ENCODE measurements at regions not wholly inside any gene's neighbourhood (a gene's known extent, or its start where the extent isn't known, plus 50 kb on each side); places are given as distances from the start of the nearest gene placed in this dataset.

DNA sequence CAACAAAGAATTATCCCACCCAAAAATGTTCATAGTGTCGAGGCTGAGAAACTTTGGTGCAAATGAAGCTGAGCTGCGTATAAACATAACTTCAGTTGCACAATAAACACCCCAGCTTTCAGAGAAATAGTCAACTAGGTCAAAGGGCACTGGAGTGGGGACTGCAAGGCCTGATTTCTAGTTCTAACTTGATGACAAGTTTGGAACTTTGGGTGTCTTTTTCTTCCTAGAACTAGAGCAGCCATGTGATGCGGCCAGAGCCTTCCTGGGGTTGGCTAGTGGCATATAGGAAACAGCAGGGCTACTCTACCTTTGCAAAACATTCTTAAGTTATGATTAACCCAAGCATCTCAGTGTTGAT is 298.4 kb upstream of the AMIGO2 start (continued):
- TF ChIP-seq, protein P1, sequence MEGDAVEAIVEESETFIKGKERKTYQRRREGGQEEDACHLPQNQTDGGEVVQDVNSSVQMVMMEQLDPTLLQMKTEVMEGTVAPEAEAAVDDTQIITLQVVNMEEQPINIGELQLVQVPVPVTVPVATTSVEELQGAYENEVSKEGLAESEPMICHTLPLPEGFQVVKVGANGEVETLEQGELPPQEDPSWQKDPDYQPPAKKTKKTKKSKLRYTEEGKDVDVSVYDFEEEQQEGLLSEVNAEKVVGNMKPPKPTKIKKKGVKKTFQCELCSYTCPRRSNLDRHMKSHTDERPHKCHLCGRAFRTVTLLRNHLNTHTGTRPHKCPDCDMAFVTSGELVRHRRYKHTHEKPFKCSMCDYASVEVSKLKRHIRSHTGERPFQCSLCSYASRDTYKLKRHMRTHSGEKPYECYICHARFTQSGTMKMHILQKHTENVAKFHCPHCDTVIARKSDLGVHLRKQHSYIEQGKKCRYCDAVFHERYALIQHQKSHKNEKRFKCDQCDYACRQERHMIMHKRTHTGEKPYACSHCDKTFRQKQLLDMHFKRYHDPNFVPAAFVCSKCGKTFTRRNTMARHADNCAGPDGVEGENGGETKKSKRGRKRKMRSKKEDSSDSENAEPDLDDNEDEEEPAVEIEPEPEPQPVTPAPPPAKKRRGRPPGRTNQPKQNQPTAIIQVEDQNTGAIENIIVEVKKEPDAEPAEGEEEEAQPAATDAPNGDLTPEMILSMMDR (conservative IDR thresholded peaks at IDR 0.05; ENCODE audit: low read depth in 2 of 2) = no peak

DNA sequence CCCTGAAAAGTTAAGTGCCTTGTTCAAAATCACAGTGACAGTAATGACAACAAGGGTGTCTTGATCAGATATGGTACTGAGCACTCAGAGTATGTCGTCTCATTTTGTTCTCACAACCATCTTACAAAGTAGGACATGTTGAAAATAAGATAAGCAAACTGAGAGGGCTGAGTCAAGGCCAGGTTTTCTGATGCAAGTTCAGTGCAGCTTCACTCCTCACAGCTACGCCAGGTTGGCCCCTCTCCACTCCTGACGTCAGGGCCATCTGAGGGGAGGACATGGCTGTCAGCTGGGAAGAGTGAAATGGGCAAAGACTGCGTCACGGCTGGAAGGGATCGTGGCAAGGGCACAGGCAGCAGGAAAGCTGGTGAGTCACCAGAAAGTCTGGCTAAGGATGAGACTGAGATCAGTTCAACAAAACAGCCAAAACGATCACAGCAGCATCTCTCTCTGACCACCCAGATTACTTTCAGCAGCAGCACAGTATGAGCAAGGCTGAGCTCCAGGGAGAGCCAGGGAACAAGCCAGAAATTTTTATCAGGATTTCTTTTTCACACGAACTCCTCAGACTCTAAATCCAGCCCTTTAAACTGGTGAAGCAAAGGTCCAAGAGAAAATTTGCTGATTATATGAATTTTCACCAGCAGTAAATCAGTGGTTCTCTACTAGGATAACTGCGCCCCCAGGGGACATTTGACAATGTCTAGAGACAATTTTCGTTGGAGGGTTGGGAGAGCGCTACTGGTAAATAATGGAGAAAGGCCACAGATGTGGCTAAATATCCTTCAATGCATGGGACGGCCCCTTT is 297.9 kb upstream of the AMIGO2 start:
- ATAC-seq (no peak), DNase-seq (ENCODE audit: low spot score) (no peak)
- H3K79me2 ChIP-seq (replicated peaks; ENCODE audit: insufficient read depth) = no peaks in the 10 kb centered on the region
- no peaks in the 10 kb centered on the region for H4K20me1 ChIP-seq (replicated peaks; ENCODE audit: insufficient read depth)
- no peaks in the 10 kb centered on the region for H3K9me3 Mint-ChIP-seq
- no peaks in the 10 kb centered on the region for H3K36me3 Mint-ChIP-seq (ENCODE audit: low read depth)
- no peak overlapping the region for H3K27ac ChIP-seq (ENCODE audit: low read depth)
- H3K4me1 ChIP-seq (ENCODE audit: insufficient read depth) = no peaks in the 10 kb centered on the region
- H3K4me3 ChIP-seq = no peak overlapping the region
- peak overlapping the region; percentile 56 for H2AFZ ChIP-seq
- no peaks in the 10 kb centered on the region for H3K36me3 ChIP-seq (ENCODE audit: insufficient read depth)
- no peak overlapping the region for H3K27ac Mint-ChIP-seq
- no peaks in the 10 kb centered on the region for H3K27me3 ChIP-seq (ENCODE audit: insufficient read depth)
- no peaks in the 10 kb centered on the region for H3K4me1 Mint-ChIP-seq
- H3F3A ChIP-seq (replicated peaks; ENCODE audit: low read depth) = no peaks in the 10 kb centered on the region
- H3K4me3 Mint-ChIP-seq = no peak overlapping the region
- H3K9me2 ChIP-seq (ENCODE audit: insufficient read depth) = 0 out of 2 replicates have a peak, but pooled peaks cover 6% of the 10 kb centered on the region
- H3K4me2 ChIP-seq = no peak overlapping the region
- peaks cover 2% of the 10 kb centered on the region for H3K27me3 Mint-ChIP-seq (ENCODE audit: insufficient read depth, low read depth, poor library complexity)
- TF ChIP-seq CREB1 (CRISPR knock-in tag; IDR thresholded peaks at IDR 0.05; ENCODE audit: low read depth) (no peak), EZH2 (IDR thresholded peaks at IDR 0.05; ENCODE audit: low read depth, unreplicated experiment) (no peak), ZNF114 (CRISPR knock-in tag; IDR thresholded peaks at IDR 0.05) (no peak), JUNB (IDR thresholded peaks at IDR 0.05; ENCODE audit: unreplicated experiment) (no peak)

DNA sequence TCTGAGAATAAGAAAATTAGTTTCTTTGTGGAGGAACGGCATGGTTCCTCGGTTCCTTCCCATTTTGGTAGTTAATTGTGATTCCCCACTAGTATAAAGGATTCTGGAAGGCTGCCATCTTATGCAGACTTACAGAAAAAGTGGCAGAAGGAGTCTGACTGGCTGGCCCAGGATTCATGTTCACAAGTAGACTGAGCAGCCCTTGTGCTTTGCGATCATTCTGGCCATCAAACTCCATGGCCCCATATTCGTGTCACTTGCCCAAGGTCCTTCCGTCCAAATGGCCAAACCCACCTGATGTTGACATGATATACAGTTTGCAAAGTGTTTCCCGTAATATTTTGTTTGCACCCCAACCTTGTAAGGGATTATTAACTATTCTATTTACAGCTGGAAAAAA is 297.2 kb upstream of the AMIGO2 start:
- no peaks in the 10 kb centered on the region for H3K36me3 ChIP-seq (ENCODE audit: insufficient read depth)
- H3K9me2 ChIP-seq (ENCODE audit: insufficient read depth) = 0 out of 2 replicates have a peak, but pooled peaks cover 6% of the 10 kb centered on the region
- H3K79me2 ChIP-seq (replicated peaks; ENCODE audit: insufficient read depth) = no peaks in the 10 kb centered on the region
- H3K4me3 Mint-ChIP-seq = no peak overlapping the region
- H3K4me2 ChIP-seq = no peak overlapping the region
- H3K27ac Mint-ChIP-seq = no peak overlapping the region
- H3K27me3 ChIP-seq (ENCODE audit: insufficient read depth) = no peaks in the 10 kb centered on the region
- H3K9me3 Mint-ChIP-seq = no peaks in the 10 kb centered on the region
- H3K36me3 Mint-ChIP-seq (ENCODE audit: low read depth) = no peaks in the 10 kb centered on the region
- no peak overlapping the region for H3K4me3 ChIP-seq
- H3K4me1 ChIP-seq (ENCODE audit: insufficient read depth) = no peaks in the 10 kb centered on the region
- no peak for TF ChIP-seq ZNF114 (CRISPR knock-in tag; IDR thresholded peaks at IDR 0.05)
- TF ChIP-seq CREB1 (CRISPR knock-in tag; IDR thresholded peaks at IDR 0.05; ENCODE audit: low read depth) = no peak
- TF ChIP-seq STAT1 (IDR thresholded peaks at IDR 0.05; ENCODE audit: unreplicated experiment) = no peak
- TF ChIP-seq, protein P2, sequence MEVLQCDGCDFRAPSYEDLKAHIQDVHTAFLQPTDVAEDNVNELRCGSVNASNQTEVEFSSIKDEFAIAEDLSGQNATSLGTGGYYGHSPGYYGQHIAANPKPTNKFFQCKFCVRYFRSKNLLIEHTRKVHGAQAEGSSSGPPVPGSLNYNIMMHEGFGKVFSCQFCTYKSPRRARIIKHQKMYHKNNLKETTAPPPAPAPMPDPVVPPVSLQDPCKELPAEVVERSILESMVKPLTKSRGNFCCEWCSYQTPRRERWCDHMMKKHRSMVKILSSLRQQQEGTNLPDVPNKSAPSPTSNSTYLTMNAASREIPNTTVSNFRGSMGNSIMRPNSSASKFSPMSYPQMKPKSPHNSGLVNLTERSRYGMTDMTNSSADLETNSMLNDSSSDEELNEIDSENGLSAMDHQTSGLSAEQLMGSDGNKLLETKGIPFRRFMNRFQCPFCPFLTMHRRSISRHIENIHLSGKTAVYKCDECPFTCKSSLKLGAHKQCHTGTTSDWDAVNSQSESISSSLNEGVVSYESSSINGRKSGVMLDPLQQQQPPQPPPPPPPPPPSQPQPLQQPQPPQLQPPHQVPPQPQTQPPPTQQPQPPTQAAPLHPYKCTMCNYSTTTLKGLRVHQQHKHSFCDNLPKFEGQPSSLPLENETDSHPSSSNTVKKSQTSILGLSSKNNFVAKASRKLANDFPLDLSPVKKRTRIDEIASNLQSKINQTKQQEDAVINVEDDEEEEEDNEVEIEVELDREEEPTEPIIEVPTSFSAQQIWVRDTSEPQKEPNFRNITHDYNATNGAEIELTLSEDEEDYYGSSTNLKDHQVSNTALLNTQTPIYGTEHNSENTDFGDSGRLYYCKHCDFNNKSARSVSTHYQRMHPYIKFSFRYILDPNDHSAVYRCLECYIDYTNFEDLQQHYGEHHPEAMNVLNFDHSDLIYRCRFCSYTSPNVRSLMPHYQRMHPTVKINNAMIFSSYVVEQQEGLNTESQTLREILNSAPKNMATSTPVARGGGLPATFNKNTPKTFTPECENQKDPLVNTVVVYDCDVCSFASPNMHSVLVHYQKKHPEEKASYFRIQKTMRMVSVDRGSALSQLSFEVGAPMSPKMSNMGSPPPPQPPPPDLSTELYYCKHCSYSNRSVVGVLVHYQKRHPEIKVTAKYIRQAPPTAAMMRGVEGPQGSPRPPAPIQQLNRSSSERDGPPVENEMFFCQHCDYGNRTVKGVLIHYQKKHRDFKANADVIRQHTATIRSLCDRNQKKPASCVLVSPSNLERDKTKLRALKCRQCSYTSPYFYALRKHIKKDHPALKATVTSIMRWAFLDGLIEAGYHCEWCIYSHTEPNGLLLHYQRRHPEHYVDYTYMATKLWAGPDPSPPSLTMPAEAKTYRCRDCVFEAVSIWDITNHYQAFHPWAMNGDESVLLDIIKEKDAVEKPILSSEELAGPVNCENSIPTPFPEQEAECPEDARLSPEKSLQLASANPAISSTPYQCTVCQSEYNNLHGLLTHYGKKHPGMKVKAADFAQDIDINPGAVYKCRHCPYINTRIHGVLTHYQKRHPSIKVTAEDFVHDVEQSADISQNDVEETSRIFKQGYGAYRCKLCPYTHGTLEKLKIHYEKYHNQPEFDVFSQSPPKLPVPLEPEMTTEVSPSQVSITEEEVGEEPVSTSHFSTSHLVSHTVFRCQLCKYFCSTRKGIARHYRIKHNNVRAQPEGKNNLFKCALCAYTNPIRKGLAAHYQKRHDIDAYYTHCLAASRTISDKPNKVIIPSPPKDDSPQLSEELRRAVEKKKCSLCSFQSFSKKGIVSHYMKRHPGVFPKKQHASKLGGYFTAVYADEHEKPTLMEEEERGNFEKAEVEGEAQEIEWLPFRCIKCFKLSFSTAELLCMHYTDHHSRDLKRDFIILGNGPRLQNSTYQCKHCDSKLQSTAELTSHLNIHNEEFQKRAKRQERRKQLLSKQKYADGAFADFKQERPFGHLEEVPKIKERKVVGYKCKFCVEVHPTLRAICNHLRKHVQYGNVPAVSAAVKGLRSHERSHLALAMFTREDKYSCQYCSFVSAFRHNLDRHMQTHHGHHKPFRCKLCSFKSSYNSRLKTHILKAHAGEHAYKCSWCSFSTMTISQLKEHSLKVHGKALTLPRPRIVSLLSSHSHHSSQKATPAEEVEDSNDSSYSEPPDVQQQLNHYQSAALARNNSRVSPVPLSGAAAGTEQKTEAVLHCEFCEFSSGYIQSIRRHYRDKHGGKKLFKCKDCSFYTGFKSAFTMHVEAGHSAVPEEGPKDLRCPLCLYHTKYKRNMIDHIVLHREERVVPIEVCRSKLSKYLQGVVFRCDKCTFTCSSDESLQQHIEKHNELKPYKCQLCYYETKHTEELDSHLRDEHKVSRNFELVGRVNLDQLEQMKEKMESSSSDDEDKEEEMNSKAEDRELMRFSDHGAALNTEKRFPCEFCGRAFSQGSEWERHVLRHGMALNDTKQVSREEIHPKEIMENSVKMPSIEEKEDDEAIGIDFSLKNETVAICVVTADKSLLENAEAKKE (CRISPR knock-in tag; IDR thresholded peaks at IDR 0.05) = no peak
- TF ChIP-seq EZH2 (IDR thresholded peaks at IDR 0.05; ENCODE audit: low read depth, unreplicated experiment) = no peak
- H3K27ac ChIP-seq (ENCODE audit: low read depth) = no peak overlapping the region
- DNase-seq (ENCODE audit: low spot score) (no peak), ATAC-seq (no peak)
- no peaks in the 10 kb centered on the region for H3F3A ChIP-seq (replicated peaks; ENCODE audit: low read depth)
- peaks cover 2% of the 10 kb centered on the region for H3K27me3 Mint-ChIP-seq (ENCODE audit: insufficient read depth, low read depth, poor library complexity)
- no peaks in the 10 kb centered on the region for H3K4me1 Mint-ChIP-seq
- no peaks in the 10 kb centered on the region for H4K20me1 ChIP-seq (replicated peaks; ENCODE audit: insufficient read depth)
- peak overlapping the region; percentile 56; the same call in 1 of the 2 replicates for H2AFZ ChIP-seq

Data from GM23338 (cell line).